ENCODE measurements at regions not wholly inside any gene's neighbourhood (a gene's known extent, or its start where the extent isn't known, plus 50 kb on each side); places are given as distances from the start of the nearest gene placed in this dataset.
"Not testable (repeated sequence)": the region's sequence is repeated elsewhere in the genome, so short reads cannot be mapped to it uniquely, and the experiment has no call there.

- CTCF ChIA-PET = interaction anchor here (0.8 to 15.9 kb wide), 6 partner anchors 9 to 390 kb away, joined by 3 to 249 read pairs (median 38); no protein-coding TSS in a partner anchor
- H3K27ac Mint-ChIP-seq = no peak overlapping the region
These were observed 81.0 kb upstream of the HTR4 start for GRCh38 chr5:148735301-148735835.

GRCh38 chr5:148739023-148739422 lies 84.7 kb upstream of the HTR4 start:
- CTCF ChIA-PET = interaction anchor here (1.3 to 15.9 kb wide), 8 partner anchors 8 to 376 kb away, joined by 3 to 249 read pairs (median 11); no protein-coding TSS in a partner anchor
- Mint-ChIP-seq H3K9me3 (no peaks in the 10 kb centered on the region), H3K27ac (no peak overlapping the region), H3K27me3 (peaks cover 10 to 30% of the 10 kb centered on the region in 2 donors), H3K36me3 (no peaks in the 10 kb centered on the region), H3K4me3 (no peak overlapping the region), H3K4me1 (no peaks in the 10 kb centered on the region)
- POLR2A ChIA-PET = no interaction called here
- no peak overlapping the region for H3K27ac ChIP-seq (ENCODE audit: low read depth, low read length)
- H3K36me3 ChIP-seq (ENCODE audit: insufficient read depth, low read length) = no peaks in the 10 kb centered on the region
- no peaks in the 10 kb centered on the region for H3K27me3 ChIP-seq (ENCODE audit: insufficient read depth, low read length, poor library complexity, severe bottlenecking)
- no peak for DNase-seq
- H3K4me3 ChIP-seq (ENCODE audit: low read length) = no peak overlapping the region
- no peaks in the 10 kb centered on the region for H3K9me3 ChIP-seq (ENCODE audit: low read length)
- no peaks in the 10 kb centered on the region for H3K4me1 ChIP-seq (ENCODE audit: insufficient read depth, low read length)

More at GRCh38 chr5:148735301-148735835, 81.0 kb upstream of the HTR4 start:
- no peak for DNase-seq
- no peak overlapping the region for H3K4me3 ChIP-seq (ENCODE audit: low read length)
- no peaks in the 10 kb centered on the region for H3K9me3 ChIP-seq (ENCODE audit: low read length)
- Mint-ChIP-seq H3K36me3 (no peaks in the 10 kb centered on the region), H3K9me3 (no peaks in the 10 kb centered on the region), H3K4me1 (peaks cover 10 to 23% (median 18%) of the 10 kb centered on the region in 3 donors), H3K4me3 (no peak overlapping the region), H3K27me3 (peaks cover 6 to 21% of the 10 kb centered on the region in 2 donors)
- H3K36me3 ChIP-seq (ENCODE audit: insufficient read depth, low read length) = no peaks in the 10 kb centered on the region
- no peaks in the 10 kb centered on the region for H3K4me1 ChIP-seq (ENCODE audit: insufficient read depth, low read length)
- H3K27me3 ChIP-seq (ENCODE audit: insufficient read depth, low read length, poor library complexity, severe bottlenecking) = no peaks in the 10 kb centered on the region
- no peak overlapping the region for H3K27ac ChIP-seq (ENCODE audit: low read depth, low read length)
- POLR2A ChIA-PET = no interaction called here

- Mint-ChIP-seq H3K27ac (no peak overlapping the region), H3K4me3 (no peak overlapping the region), H3K27me3 (peaks cover 10 to 30% of the 10 kb centered on the region in 2 donors), H3K36me3 (no peaks in the 10 kb centered on the region), H3K9me3 (no peaks in the 10 kb centered on the region), H3K4me1 (no peaks in the 10 kb centered on the region)
- H3K36me3 ChIP-seq (ENCODE audit: insufficient read depth, low read length) = no peaks in the 10 kb centered on the region
- H3K27ac ChIP-seq (ENCODE audit: low read depth, low read length) = no peak overlapping the region
- H3K4me3 ChIP-seq (ENCODE audit: low read length) = no peak overlapping the region
- POLR2A ChIA-PET = no interaction called here
- CTCF ChIA-PET = interaction anchor here (0.7 to 15.9 kb wide), 8 partner anchors 9 to 293 kb away, joined by 3 to 249 read pairs (median 6); no protein-coding TSS in a partner anchor
- H3K27me3 ChIP-seq (ENCODE audit: insufficient read depth, low read length, poor library complexity, severe bottlenecking) = no peaks in the 10 kb centered on the region
- no peaks in the 10 kb centered on the region for H3K4me1 ChIP-seq (ENCODE audit: insufficient read depth, low read length)
- no peak for DNase-seq
- no peaks in the 10 kb centered on the region for H3K9me3 ChIP-seq (ENCODE audit: low read length)
These were observed 85.2 kb upstream of the HTR4 start for GRCh38 chr5:148739524-148739923.

GRCh38 chr5:148740079-148740858 lies 85.9 kb upstream of the HTR4 start:
- no peaks in the 10 kb centered on the region for H3K4me1 ChIP-seq (ENCODE audit: insufficient read depth, low read length)
- no peaks in the 10 kb centered on the region for H3K36me3 Mint-ChIP-seq
- no peaks in the 10 kb centered on the region for H3K36me3 ChIP-seq (ENCODE audit: insufficient read depth, low read length)
- no peak for DNase-seq
- no peaks in the 10 kb centered on the region for H3K9me3 ChIP-seq (ENCODE audit: low read length)
- H3K4me1 Mint-ChIP-seq = no peaks in the 10 kb centered on the region
- POLR2A ChIA-PET = no interaction called here
- H3K27me3 ChIP-seq (ENCODE audit: insufficient read depth, low read length, poor library complexity, severe bottlenecking) = no peaks in the 10 kb centered on the region
- peaks cover 12 to 30% of the 10 kb centered on the region in 2 donors for H3K27me3 Mint-ChIP-seq
- no peak overlapping the region for H3K27ac ChIP-seq (ENCODE audit: low read depth, low read length)
- H3K9me3 Mint-ChIP-seq = no peaks in the 10 kb centered on the region
- CTCF ChIA-PET = interaction anchor here (0.7 to 15.9 kb wide), 21 partner anchors 7 to 292 kb away, joined by 3 to 249 read pairs (median 6); no protein-coding TSS in a partner anchor
- no peak overlapping the region for H3K4me3 Mint-ChIP-seq
- no peak overlapping the region for H3K4me3 ChIP-seq (ENCODE audit: low read length)
- no peak overlapping the region for H3K27ac Mint-ChIP-seq

- ChIA-PET CTCF (interaction anchor here (0.6 to 15.9 kb wide), 30 partner anchors 8 to 292 kb away, joined by 3 to 249 read pairs (median 4); no protein-coding TSS in a partner anchor), POLR2A (no interaction called here)
- H3K27me3 ChIP-seq (ENCODE audit: insufficient read depth, low read length, poor library complexity, severe bottlenecking) = no peaks in the 10 kb centered on the region
- no peaks in the 10 kb centered on the region for H3K4me1 ChIP-seq (ENCODE audit: insufficient read depth, low read length)
- Mint-ChIP-seq H3K4me3 (no peak overlapping the region), H3K27ac (no peak overlapping the region), H3K27me3 (peaks cover 11 to 30% of the 10 kb centered on the region in 2 donors), H3K9me3 (no peaks in the 10 kb centered on the region), H3K36me3 (no peaks in the 10 kb centered on the region), H3K4me1 (no peaks in the 10 kb centered on the region)
- H3K27ac ChIP-seq (ENCODE audit: low read depth, low read length) = no peak overlapping the region
- no peaks in the 10 kb centered on the region for H3K36me3 ChIP-seq (ENCODE audit: insufficient read depth, low read length)
- peak in 2 of 5 donors; percentile 16 to 27 for DNase-seq
- H3K9me3 ChIP-seq (ENCODE audit: low read length) = no peaks in the 10 kb centered on the region
- H3K4me3 ChIP-seq (ENCODE audit: low read length) = no peak overlapping the region
These were observed 85.3 kb upstream of the ADRB2 start for GRCh38 chr5:148740966-148741742.

GRCh38 chr5:148741766-148742165 lies 84.6 kb upstream of the ADRB2 start:
- H3K4me3 ChIP-seq (ENCODE audit: low read length); H3K4me3 Mint-ChIP-seq; H3K4me1 Mint-ChIP-seq; H3K27me3 ChIP-seq (ENCODE audit: insufficient read depth, low read length, poor library complexity, severe bottlenecking); H3K4me1 ChIP-seq (ENCODE audit: insufficient read depth, low read length); H3K27ac ChIP-seq (ENCODE audit: low read depth, low read length); H3K36me3 Mint-ChIP-seq; DNase-seq; H3K9me3 ChIP-seq (ENCODE audit: low read length); H3K36me3 ChIP-seq (ENCODE audit: insufficient read depth, low read length); POLR2A ChIA-PET; H3K27ac Mint-ChIP-seq; H3K9me3 Mint-ChIP-seq: not testable (repeated sequence)
- CTCF ChIA-PET = interaction anchor here (0.6 to 15.9 kb wide), 26 partner anchors 9 to 291 kb away, joined by 3 to 249 read pairs (median 5); no protein-coding TSS in a partner anchor
- peaks cover 11 to 30% of the 10 kb centered on the region in 2 donors for H3K27me3 Mint-ChIP-seq

- H3K4me1 Mint-ChIP-seq; H3K4me3 ChIP-seq (ENCODE audit: low read length); H3K9me3 Mint-ChIP-seq; H3K36me3 ChIP-seq (ENCODE audit: insufficient read depth, low read length); H3K36me3 Mint-ChIP-seq; DNase-seq; POLR2A ChIA-PET; H3K4me1 ChIP-seq (ENCODE audit: insufficient read depth, low read length); H3K4me3 Mint-ChIP-seq; H3K27me3 ChIP-seq (ENCODE audit: insufficient read depth, low read length, poor library complexity, severe bottlenecking); H3K27ac Mint-ChIP-seq; H3K27ac ChIP-seq (ENCODE audit: low read depth, low read length); H3K9me3 ChIP-seq (ENCODE audit: low read length): not testable (repeated sequence)
- CTCF ChIA-PET = interaction anchor here (1.0 to 4.0 kb wide), 5 partner anchors 10 to 234 kb away, joined by 3 to 11 read pairs (median 4); no protein-coding TSS in a partner anchor
- peaks cover 11 to 14% of the 10 kb centered on the region in 2 donors for H3K27me3 Mint-ChIP-seq
These were observed 82.0 kb upstream of the ADRB2 start for GRCh38 chr5:148744380-148744779.
